Endothelial cell of umbilical vein (primary cell): ENCODE measurements at regions not wholly inside any gene's neighbourhood (a gene's known extent, or its start where the extent isn't known, plus 50 kb on each side); places are given as distances from the start of the nearest gene placed in this dataset.

Experiments used
- BruUV-seq: library from RNA; stranded (reverse); fragments of 400-500 nt; replicated peaks from 2 replicates; lab custom pipeline; 2021; lab: Mats Ljungman, UMichigan
- CTCF ChIA-PET: fragments of 300-600, 350-600 bp; sonication (Branson Sonifier 250); formaldehyde crosslinking; loops from one replicate; lab custom pipeline; 2021; ENCODE audit warnings: antibody characterized with exemption, inconsistent platforms; lab: Charles Lee
- POLR2A ChIA-PET: fragments of 300-600, 350-600 bp; sonication (Branson Sonifier 250); formaldehyde crosslinking; loops from one replicate; lab custom pipeline; 2021; ENCODE audit warnings: antibody characterized with exemption, inconsistent platforms; lab: Charles Lee
- DNase-seq: peaks from one replicate; pipeline ENCODE4 v3.0.0-alpha.2; 2011; ENCODE audit warnings: low read depth, low spot score
- FAIRE-seq: peaks from 2 replicates; lab custom pipeline; 2011; peaks lifted over from hg19 to GRCh38; lab: Jason Lieb, UNC
- H2AFZ ChIP-seq: 2 replicates; pipeline ENCODE4 v1.6.0; 2012; ENCODE audit warnings: low read depth, low read length, control low read depth, inconsistent platforms
- H3K27ac ChIP-seq: 2 replicates; pipeline ENCODE4 v1.5.1; 2011; ENCODE audit warnings: low read depth, mild to moderate bottlenecking, control low read depth, low read length, moderate library complexity; ENCODE audit not compliant: insufficient read depth
- H3K27me3 ChIP-seq, 2 experiments: 2 replicates each; pipeline versions ENCODE4 v1.6.0 to v1.6.1; 2011; ENCODE audit warnings: low read length in 2 of 2, mixed read lengths in 1 of 2; ENCODE audit not compliant: control insufficient read depth in 2 of 2, insufficient read depth in 2 of 2
- H3K36me3 ChIP-seq, 2 experiments: 2 replicates in 1 of 2; 3 replicates in 1 of 2; pipeline ENCODE4 v1.5.1; 2011; ENCODE audit warnings: low read length in 2 of 2, mild to moderate bottlenecking in 1 of 2, moderate library complexity in 1 of 2; ENCODE audit not compliant: control insufficient read depth in 2 of 2, insufficient read depth in 2 of 2; ENCODE audit errors: extremely low read depth in 1 of 2
- H3K4me1 ChIP-seq: 3 replicates; pipeline ENCODE4 v1.5.1; 2011; ENCODE audit warnings: mild to moderate bottlenecking, low read length; ENCODE audit not compliant: control insufficient read depth, insufficient read depth; ENCODE audit errors: extremely low read depth
- H3K4me2 ChIP-seq: 2 replicates; pipeline ENCODE4 v1.6.1; 2011; ENCODE audit warnings: low read length, control low read depth, mixed read lengths; ENCODE audit not compliant: insufficient read depth
- H3K4me3 ChIP-seq, 3 experiments: fragments of 200-600 bp in 1 of 3; sonication (generic), shearing (Covaris generic) in 1 of 3; replicated peaks in 1 of 3; 2 replicates each; pipeline ENCODE4 v1.5.1; 2011 to 2016; ENCODE audit warnings: control low read depth in 3 of 3, low read length in 3 of 3, mild to moderate bottlenecking in 2 of 3, inconsistent platforms in 1 of 3, low read depth in 1 of 3, moderate library complexity in 1 of 3; ENCODE audit not compliant: insufficient read depth in 1 of 3
- H3K79me2 ChIP-seq: 2 replicates; pipeline ENCODE4 v1.6.0; 2012; ENCODE audit warnings: low read length, inconsistent platforms; ENCODE audit not compliant: control insufficient read depth, insufficient read depth
- H3K9ac ChIP-seq: replicated peaks from 2 replicates; pipeline ENCODE3; 2011; ENCODE audit warnings: low read length, control low read depth; ENCODE audit not compliant: insufficient read depth; ENCODE audit errors: extremely low read depth
- H3K9me1 ChIP-seq: replicated peaks from 3 replicates; pipeline ENCODE4 v1.6.0; 2011; ENCODE audit warnings: mild to moderate bottlenecking, low read length; ENCODE audit not compliant: control insufficient read depth, insufficient read depth; ENCODE audit errors: extremely low read depth
- H3K9me3 ChIP-seq: replicated peaks from 2 replicates; pipeline ENCODE4 v1.5.1; 2012; ENCODE audit warnings: low read length, inconsistent platforms; ENCODE audit not compliant: control insufficient read depth, insufficient read depth
- H4K20me1 ChIP-seq: replicated peaks from 2 replicates; pipeline ENCODE3; 2011; ENCODE audit warnings: mild to moderate bottlenecking, low read length; ENCODE audit not compliant: control insufficient read depth, insufficient read depth; ENCODE audit errors: extremely low read depth
- EZH2 ChIP-seq: IDR thresholded peaks from 2 replicates; pipeline ENCODE4 v1.6.1; 2012; ENCODE audit warnings: borderline replicate concordance, low read depth, mild to moderate bottlenecking, moderate library complexity, low read length, inconsistent platforms; ENCODE audit not compliant: severe bottlenecking
- GATA2 ChIP-seq: IDR thresholded peaks from 2 replicates; pipeline ENCODE4 v1.7.0; 2011; ENCODE audit warnings: low read depth, mild to moderate bottlenecking, moderate library complexity, mixed read lengths, low read length; ENCODE audit not compliant: insufficient read length, insufficient read depth
- JUN ChIP-seq: IDR thresholded peaks from 2 replicates; pipeline ENCODE4 v1.6.1; 2011; ENCODE audit warnings: borderline replicate concordance, low read depth; ENCODE audit not compliant: insufficient read length, insufficient read depth
- MYC ChIP-seq: IDR thresholded peaks from one replicate; pipeline ENCODE4 v1.6.1; 2011; ENCODE audit warnings: mild to moderate bottlenecking, low read depth, low read length
- POLR2AphosphoS5 ChIP-seq: IDR thresholded peaks from 2 replicates; pipeline ENCODE4 v1.6.1; 2012; ENCODE audit warnings: low read depth, mild to moderate bottlenecking, control low read depth, low read length, moderate library complexity; ENCODE audit not compliant: insufficient read depth
- dilution Hi-C: fragments of 300-500 bp; cut with MboI; formaldehyde crosslinking; loops from one replicate; pipeline ENCODE4 v1.15.0; 2019; ENCODE audit warnings: low sequenced_read_pairs; ENCODE audit not compliant: extremely low pct_ligation_motif_present
- intact Hi-C: fragments of 100-400 bp; cut with micrococcal nuclease; formaldehyde crosslinking; loops from one replicate; pipeline ENCODE4 v1.10.0; 2022
- TF ChIP-seq, protein P1 (sequence below), 2 donors: IDR thresholded peaks; 1 replicate in 1 of 2; 2 replicates in 1 of 2; pipeline ENCODE4 v1.5.1; 2011; ENCODE audit warnings: low read length in 2 of 2, mild to moderate bottlenecking in 2 of 2, moderate library complexity in 2 of 2, control low read depth in 1 of 2, inconsistent platforms in 1 of 2, low read depth in 1 of 2; ENCODE audit not compliant: insufficient read depth in 1 of 2; ENCODE audit errors: extremely low read depth in 1 of 2
- TF ChIP-seq, protein P2 (sequence below): IDR thresholded peaks from 2 replicates; pipeline ENCODE4 v1.6.1; 2011; ENCODE audit not compliant: insufficient read depth, insufficient read length

DNA sequence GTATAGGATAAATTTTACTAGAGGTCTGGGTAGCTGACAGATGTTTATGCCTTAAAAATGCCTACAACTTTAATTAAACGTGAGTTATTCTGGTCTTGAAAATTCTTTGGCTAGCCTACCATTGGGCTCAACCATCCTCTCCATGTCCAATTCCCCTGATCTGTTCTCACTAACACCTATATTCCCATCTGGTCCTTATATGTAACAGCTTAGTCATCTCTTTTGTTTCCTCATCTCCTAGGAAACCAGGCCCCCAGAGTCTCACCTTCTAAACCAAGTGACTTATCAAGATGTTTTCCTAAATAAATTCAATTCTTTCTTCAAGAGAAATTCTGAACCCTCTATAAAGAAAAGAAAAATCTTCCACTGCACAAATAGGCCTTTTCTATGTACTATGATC lies 148.5 kb downstream of the TTC32 start:
- H3K36me3 ChIP-seq: no peaks in the 10 kb centered on the region
- no peak overlapping the region for H3K4me2 ChIP-seq
- FAIRE-seq (no peak), DNase-seq (no peak)
- H3K27ac ChIP-seq: no peak overlapping the region
- H3K9me1 ChIP-seq: no peaks in the 10 kb centered on the region
- H3K4me1 ChIP-seq: no peaks in the 10 kb centered on the region
- ChIA-PET CTCF (no interaction called here), POLR2A (no interaction called here)
- no peaks in the 10 kb centered on the region for H4K20me1 ChIP-seq
- intact Hi-C loops: no loop called here
- TF ChIP-seq, protein P1, sequence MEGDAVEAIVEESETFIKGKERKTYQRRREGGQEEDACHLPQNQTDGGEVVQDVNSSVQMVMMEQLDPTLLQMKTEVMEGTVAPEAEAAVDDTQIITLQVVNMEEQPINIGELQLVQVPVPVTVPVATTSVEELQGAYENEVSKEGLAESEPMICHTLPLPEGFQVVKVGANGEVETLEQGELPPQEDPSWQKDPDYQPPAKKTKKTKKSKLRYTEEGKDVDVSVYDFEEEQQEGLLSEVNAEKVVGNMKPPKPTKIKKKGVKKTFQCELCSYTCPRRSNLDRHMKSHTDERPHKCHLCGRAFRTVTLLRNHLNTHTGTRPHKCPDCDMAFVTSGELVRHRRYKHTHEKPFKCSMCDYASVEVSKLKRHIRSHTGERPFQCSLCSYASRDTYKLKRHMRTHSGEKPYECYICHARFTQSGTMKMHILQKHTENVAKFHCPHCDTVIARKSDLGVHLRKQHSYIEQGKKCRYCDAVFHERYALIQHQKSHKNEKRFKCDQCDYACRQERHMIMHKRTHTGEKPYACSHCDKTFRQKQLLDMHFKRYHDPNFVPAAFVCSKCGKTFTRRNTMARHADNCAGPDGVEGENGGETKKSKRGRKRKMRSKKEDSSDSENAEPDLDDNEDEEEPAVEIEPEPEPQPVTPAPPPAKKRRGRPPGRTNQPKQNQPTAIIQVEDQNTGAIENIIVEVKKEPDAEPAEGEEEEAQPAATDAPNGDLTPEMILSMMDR (IDR thresholded peaks at IDR 0.05; ENCODE audit: extremely low read depth in 1 of 2, insufficient read depth in 1 of 2, low read depth in 1 of 2, low read length in 2 of 2): no peak
- TF ChIP-seq MYC (no peak), JUN (no peak), EZH2 (no peak), POLR2AphosphoS5 (no peak), GATA2 (no peak)
- TF ChIP-seq, protein P2, sequence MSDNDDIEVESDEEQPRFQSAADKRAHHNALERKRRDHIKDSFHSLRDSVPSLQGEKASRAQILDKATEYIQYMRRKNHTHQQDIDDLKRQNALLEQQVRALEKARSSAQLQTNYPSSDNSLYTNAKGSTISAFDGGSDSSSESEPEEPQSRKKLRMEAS: no peak
- no peak overlapping the region for H3K4me3 ChIP-seq
- no peak overlapping the region for H2AFZ ChIP-seq
- H3K9ac ChIP-seq: no peak overlapping the region
- BruUV-seq: no TSS peak
- dilution Hi-C loops: no loop called here
- no peaks in the 10 kb centered on the region for H3K9me3 ChIP-seq
- H3K27me3 ChIP-seq: peaks cover 0 to 2% of the 10 kb centered on the region in 2 experiments
- no peaks in the 10 kb centered on the region for H3K79me2 ChIP-seq
